ENCODE measurements at regions not wholly inside any gene's neighbourhood (a gene's known extent, or its start where the extent isn't known, plus 50 kb on each side); places are given as distances from the start of the nearest gene placed in this dataset.
A peak's percentile ranks its signal among the peaks of the same experiment; 100 is the strongest.

DNA sequence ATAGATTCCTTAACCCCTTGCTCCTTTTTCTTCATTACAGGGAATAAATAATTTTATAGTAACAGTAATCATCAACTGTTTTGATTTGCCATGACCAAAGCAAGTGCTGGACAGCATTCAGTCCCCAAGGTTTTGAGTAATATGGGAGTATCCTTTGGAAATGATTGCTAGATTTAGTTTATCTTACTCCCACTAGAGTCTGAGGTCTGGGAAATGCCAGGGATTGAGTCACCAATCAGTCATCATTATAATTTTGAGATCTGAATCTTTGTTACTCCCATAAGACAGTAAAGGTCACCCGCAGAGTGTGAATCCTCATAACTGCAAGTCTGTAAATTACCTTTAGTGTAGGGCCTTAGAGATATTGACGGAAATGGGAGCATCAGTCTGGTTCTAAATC, 133.7 kb upstream of the SEMA3E start:
- Histone ChIP-seq H3K36me3 (ENCODE audit: control insufficient read depth, insufficient read depth, low read length) (no peaks in the 10 kb centered on the region), H3K4me3 (ENCODE audit: low read depth, low read length) (no peak overlapping the region), H3K27me3 (ENCODE audit: control insufficient read depth, insufficient read depth, low read length) (no peaks in the 10 kb centered on the region)
- DNase-seq (ENCODE audit: low read depth): peak; percentile 21
- no peak for TF ChIP-seq CTCF (IDR thresholded peaks at IDR 0.05; ENCODE audit: insufficient read depth, low read length, poor library complexity, severe bottlenecking)

- no peak for TF ChIP-seq CTCF (IDR thresholded peaks at IDR 0.05; ENCODE audit: insufficient read depth, low read length, poor library complexity, severe bottlenecking)
- Histone ChIP-seq H3K4me3 (ENCODE audit: low read depth, low read length) (no peak overlapping the region), H3K36me3 (ENCODE audit: control insufficient read depth, insufficient read depth, low read length) (no peaks in the 10 kb centered on the region), H3K27me3 (ENCODE audit: control insufficient read depth, insufficient read depth, low read length) (no peaks in the 10 kb centered on the region)
- DNase-seq (ENCODE audit: low read depth): no peak
Observed at GRCh38 chr7:83778073-83778443, 129.1 kb upstream of the SEMA3E start.

- Histone ChIP-seq H3K27me3 (ENCODE audit: control insufficient read depth, insufficient read depth, low read length) (no peaks in the 10 kb centered on the region), H3K4me3 (ENCODE audit: low read depth, low read length) (no peak overlapping the region), H3K36me3 (ENCODE audit: control insufficient read depth, insufficient read depth, low read length) (no peaks in the 10 kb centered on the region)
- no peak for DNase-seq (ENCODE audit: low read depth)
- no peak for TF ChIP-seq CTCF (IDR thresholded peaks at IDR 0.05; ENCODE audit: insufficient read depth, low read length, poor library complexity, severe bottlenecking)
Observed at GRCh38 chr7:83777406-83778072, 128.6 kb upstream of the SEMA3E start.

DNA sequence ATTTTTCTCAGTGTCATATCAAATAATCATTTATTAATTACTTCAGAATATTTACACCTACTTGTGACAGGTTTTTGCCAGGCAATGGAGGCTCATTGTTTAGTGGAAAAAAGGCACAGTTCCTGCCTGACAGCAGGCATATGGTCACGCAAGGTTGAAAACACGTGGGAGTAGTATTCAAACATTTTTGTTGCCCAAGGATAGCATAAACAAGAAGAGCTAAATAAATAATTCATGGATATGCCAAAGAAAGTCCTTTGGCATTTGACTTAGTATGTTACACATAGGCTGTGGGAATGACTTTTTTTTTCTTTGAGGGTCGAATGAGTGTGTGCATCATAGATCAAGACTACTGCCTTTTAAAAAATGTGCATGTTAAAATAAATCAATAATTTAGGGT, 120.5 kb upstream of the SEMA3E start:
- H3K36me3 ChIP-seq (ENCODE audit: control insufficient read depth, insufficient read depth, low read length): no peaks in the 10 kb centered on the region
- DNase-seq (ENCODE audit: low read depth): no peak
- no peak overlapping the region for H3K4me3 ChIP-seq (ENCODE audit: low read depth, low read length)
- no peak for TF ChIP-seq CTCF (IDR thresholded peaks at IDR 0.05; ENCODE audit: insufficient read depth, low read length, poor library complexity, severe bottlenecking)
- H3K27me3 ChIP-seq (ENCODE audit: control insufficient read depth, insufficient read depth, low read length): no peaks in the 10 kb centered on the region

DNA sequence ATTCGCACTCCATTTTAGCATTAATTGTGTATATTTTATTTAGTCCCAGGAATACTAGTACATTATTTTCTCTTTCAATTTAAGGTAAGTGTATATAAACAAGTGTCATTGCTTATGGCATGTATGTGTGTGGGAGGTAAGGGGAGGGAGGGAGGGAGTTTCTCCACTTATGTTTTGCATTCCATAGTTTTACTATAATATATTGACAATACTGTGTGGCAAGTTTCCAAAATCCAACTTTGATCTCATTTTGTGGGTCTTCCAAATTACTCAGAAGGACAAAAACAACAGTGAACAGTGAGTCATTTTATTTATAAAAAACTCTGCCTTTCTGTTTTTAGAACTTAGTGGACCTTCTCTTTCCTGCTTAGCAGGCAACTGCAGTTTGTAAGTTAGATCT, 102.3 kb upstream of the SEMA3E start:
- Histone ChIP-seq H3K27me3 (ENCODE audit: control insufficient read depth, insufficient read depth, low read length) (no peaks in the 10 kb centered on the region), H3K36me3 (ENCODE audit: control insufficient read depth, insufficient read depth, low read length) (no peaks in the 10 kb centered on the region), H3K4me3 (ENCODE audit: low read depth, low read length) (no peak overlapping the region)
- TF ChIP-seq CTCF (IDR thresholded peaks at IDR 0.05; ENCODE audit: insufficient read depth, low read length, poor library complexity, severe bottlenecking): no peak
- peak; percentile 12 for DNase-seq (ENCODE audit: low read depth)

DNA sequence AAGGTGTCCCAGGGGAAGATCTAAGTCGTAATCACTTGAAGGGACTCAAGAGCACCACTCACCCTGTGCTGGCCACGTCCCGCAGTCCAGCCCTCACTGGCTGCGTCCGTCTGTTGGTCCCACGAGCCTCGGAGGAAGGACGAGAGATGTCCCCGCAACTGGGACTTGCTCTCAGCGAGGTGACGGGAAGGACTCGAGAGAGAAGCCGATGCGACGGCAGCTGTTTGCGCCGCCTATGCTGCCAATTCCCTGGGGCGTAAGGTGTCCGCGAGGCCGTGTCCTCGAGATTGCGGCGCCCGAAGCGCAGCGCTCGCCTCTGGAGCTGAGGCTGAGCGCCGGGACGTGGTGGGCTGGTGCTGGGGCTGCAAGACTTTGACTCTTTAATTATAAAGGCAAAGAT, 100.6 kb upstream of the SEMA3E start:
- H3K4me3 ChIP-seq (ENCODE audit: low read depth, low read length): no peak overlapping the region
- no peak for DNase-seq (ENCODE audit: low read depth)

More for the DNA sequence above, 100.6 kb upstream of the SEMA3E start:
- Histone ChIP-seq H3K27me3 (ENCODE audit: control insufficient read depth, insufficient read depth, low read length) (no peaks in the 10 kb centered on the region), H3K36me3 (ENCODE audit: control insufficient read depth, insufficient read depth, low read length) (no peaks in the 10 kb centered on the region)
- TF ChIP-seq CTCF (IDR thresholded peaks at IDR 0.05; ENCODE audit: insufficient read depth, low read length, poor library complexity, severe bottlenecking): no peak
